Stimulated activated CD8-positive, alpha-beta memory T cell treated with anti-CD3 and anti-CD28 coated beads, Interleukin-7, amount 100 ng/mL, for 1 hour (primary cell): ENCODE measurements at regions not wholly inside any gene's neighbourhood (a gene's known extent, or its start where the extent isn't known, plus 50 kb on each side); places are given as distances from the start of the nearest gene placed in this dataset.

ENCODE experiments used
- DNase-seq, 2 donors: peaks; one replicate each; pipeline ENCODE4 v3.0.0-alpha.2; 2020; ENCODE audit warnings: low read depth in 2 of 2

GRCh38 chr3:150094150-150094933, 123.6 kb upstream of the PFN2 start:
- no peak for DNase-seq

- DNase-seq = no peak
Measured at GRCh38 chr3:150091626-150092025, 120.9 kb upstream of the PFN2 start.

DNA sequence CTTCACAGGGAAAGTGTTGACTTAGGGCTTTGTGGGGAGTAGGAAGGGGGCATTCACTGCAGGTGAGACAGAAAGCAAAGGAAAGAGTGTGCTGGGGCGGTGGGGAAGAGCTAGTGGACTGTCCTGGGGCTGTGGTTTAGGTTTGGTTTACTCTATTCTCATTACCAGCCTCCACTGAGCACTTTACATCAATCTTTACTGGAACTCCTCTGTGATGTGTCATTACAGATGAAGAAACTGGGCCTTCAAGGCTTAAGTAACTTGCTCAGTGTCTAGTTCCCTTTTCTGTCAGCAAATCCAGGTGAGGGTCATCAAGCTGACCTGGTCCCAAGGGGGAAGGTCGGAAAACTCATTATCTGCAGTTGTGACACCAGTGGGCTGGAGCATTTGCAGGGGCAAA, 120.2 kb upstream of the PFN2 start:
- no peak for DNase-seq

DNA sequence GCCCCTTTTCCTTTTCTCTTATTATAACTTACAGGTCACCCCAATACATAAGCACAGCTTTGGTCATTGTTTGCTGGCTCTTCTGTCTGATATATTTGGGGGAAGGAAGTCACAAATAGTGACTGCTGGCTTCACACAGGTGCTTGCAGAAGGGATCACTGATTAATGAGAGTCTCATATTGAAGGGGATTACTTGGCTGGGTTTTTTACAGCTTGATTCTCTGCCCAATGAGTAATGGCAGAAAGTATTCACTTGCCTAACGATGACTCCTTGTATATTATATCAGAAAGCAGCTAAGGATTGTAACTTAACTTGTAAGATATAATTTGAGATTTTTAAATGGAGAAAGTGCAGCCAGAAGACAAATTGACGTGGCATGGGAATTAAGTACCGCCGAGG, 119.3 kb upstream of the PFN2 start:
- DNase-seq = no peak

DNA sequence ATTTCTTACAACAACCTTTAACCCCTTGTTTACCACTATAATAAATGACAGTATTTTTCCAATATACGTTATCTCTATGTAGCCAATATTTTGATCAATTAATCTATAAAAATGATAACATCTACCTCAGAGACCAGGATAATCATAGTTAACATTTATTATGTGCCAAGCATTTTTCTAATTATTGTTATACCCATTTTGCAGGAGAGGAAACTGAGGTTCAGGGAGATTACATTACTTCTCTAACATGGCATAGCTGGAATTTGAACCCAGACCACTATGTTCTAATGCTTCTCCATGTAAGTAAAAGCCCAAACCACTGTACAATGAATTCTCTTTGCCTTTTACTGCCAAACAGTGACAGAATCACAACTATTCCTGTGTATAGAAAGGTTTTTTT, 113.4 kb upstream of the PFN2 start:
- DNase-seq = no peak

DNA sequence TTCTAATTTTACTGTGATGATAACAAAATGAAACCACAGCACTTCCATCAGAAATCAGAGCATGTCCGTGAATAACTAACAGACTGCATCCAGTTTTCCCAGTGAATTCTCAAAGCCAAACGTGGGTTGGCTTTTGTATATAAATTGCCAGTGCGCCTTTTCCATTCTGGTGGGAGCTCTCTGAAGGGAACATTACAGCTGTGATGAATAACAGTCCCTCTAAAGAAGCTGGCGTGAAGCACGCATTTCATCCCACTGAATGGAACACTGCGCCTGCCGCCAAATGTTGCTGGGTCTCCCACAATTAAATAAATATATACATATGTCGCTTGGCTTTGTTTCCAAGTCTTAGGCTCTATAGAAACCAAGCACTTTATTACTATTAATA, 113.0 kb upstream of the PFN2 start:
- no peak for DNase-seq

- no peak for DNase-seq
Measured at GRCh38 chr3:150082898-150083654, 112.4 kb upstream of the PFN2 start.

DNA sequence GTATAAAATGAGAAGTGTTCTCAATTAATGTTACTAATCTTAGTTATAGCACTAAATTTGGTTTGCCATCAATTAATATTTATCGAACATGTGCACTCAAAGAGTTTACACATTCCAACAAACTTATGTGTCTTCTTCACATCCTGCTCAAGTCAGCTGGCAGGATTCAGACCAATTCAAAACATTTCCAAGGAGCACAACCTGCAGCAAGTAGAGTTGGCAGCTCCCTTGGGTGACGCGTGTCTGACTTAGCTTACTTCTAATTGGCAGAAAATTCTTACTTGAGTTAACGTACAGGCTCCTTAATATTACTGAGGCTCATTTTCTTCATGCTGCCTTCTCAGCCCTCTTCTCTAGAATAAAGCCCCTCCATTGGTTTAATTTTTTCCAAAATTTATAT, 110.4 kb upstream of the PFN2 start:
- no peak for DNase-seq

DNA sequence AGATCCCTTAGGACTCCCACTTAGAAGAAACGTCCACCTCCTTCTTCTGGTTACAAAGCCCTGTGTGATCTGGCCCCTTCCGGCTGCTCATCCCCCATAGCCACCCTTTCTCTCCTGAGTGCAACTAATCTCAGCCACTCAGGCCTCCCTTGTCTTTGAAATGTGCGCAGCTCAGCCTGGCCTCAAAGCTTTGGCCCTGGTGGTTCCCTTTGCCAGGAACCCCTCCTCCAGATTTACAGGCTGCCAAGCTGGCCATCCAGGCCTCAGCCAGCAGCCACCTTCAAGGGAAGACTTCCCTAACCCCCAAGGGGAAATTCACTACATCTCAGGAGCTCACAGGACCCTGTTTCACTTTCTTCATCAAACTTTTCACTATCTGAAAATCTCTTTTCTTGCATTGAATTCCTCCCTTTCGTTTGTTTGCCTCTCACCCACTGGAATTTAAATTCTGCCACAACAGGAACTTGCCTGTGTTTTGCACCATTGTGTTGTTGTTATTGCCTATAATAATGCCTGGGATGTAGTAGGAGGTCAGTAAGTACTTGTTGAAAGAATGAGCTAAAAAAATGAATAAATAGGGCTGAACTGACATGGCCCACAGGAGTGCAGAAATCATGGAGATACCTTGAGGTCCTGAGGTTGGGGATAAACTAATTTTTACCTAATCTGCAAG, 109.5 kb upstream of the PFN2 start:
- no peak for DNase-seq

GRCh38 chr3:150079029-150079739, 108.5 kb upstream of the PFN2 start:
- no peak for DNase-seq

DNA sequence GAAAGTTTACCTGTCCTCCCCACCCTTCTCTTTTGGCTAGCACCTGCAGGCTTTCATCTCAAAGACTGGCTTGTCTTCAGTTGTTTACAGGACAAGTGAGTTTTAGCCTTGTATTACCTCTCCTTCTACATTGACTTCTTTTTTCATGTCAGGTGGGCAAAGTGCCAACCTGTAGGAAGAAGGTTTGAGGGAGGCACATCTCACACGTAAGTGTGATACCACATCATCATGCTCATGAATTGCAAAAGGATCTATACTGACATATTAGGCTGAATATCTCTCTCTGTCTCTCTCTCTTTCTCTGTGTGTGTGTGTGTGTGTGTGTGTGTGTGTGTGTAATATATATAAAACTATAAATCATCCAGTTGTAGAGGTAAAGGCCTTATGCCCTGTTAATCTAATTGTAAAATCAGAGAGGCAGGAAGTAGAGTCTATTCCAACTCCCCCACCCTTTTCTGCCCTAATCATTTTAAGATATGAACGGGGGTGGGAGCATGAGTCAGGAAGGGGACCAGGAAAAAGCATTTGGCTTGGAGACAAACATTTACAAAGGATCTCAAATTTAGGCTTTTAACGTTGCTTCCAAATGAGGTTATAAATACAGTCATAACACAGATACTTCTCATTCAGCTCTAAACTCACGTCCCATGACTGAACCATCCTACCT, 107.0 kb upstream of the PFN2 start:
- DNase-seq = no peak

GRCh38 chr3:150077107-150077506, 106.4 kb upstream of the PFN2 start:
- DNase-seq = no peak

DNA sequence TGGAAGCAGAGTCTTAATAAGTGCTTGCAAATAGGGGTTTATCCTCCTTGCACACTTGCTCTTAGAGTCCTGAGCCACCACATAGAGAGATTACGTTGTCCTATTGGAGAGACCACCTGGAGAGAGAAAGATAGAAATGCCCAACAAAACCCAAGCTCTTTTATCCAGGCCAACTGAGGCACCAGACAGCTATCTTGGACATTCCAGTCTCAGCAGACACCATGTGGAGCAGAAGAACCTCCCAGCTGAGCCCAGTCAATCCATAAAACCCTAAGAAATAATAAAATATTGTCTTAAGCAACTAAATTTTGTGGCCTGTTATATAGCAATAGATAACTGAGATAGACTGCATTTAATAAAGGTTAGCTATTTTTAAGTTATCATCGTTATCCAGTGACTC, 105.7 kb upstream of the PFN2 start:
- no peak for DNase-seq

- no peak for DNase-seq
Measured at GRCh38 chr3:150075417-150075865, 104.7 kb upstream of the PFN2 start.

DNA sequence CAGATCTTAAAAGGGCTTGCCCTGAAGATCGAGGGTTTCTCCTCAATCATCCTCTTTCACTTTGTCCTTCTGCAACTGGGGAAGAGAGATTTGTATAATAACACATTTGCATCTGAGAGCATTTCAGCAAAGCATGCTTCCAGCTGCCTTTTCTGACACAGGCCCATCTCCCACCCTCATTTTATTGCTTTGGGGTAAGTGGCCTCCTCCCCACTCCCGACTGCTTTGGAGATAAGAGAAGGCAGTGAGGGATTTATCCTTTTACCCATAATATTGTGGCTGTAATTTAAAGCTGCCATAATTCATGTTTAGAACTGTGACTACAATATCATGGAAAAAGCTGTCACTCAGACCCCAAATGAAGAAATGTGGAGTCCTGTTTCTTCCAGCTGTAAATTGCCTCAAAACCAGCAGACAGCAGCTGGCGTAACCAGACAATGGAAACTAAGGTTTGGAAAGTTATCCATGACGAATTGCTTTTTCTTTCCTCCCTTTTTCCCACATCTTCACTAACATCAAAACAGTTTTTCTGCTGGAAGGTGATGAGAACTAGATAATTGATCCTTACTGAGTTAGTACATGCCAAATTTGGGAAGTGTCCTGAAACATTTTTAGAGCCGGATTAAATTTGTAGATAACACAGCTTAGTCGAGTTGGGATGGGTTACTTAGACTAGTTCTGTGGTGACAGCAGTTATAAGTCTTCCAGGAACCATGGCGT, 104.2 kb upstream of the PFN2 start:
- no peak for DNase-seq

GRCh38 chr3:150074277-150074676, 103.6 kb upstream of the PFN2 start:
- DNase-seq = no peak

DNA sequence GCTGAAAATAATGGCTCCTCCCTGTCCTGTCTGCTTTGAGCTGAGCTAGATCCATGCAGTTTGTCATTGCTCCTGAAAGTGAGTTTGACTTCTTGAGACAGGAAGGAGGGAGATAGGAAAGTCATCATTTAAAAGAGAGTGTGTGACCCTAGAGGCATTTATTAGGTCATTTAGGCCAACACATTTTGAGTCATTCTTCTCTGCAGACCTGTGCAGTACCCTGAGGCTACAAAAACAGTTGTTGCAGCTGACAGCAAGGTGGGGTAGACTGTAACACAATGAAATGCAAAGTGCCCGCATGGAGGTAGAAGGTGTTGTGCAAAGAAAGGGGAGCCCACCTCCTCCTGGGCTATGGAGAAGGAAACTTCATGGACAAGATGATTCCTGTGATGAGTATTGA, 102.8 kb upstream of the PFN2 start:
- no peak for DNase-seq

- DNase-seq = no peak
Measured at GRCh38 chr3:150073031-150073430, 102.3 kb upstream of the PFN2 start.

- DNase-seq = no peak
Measured at GRCh38 chr3:150072576-150072975, 101.9 kb upstream of the PFN2 start.

- DNase-seq = no peak
Measured at GRCh38 chr3:150070271-150070670, 99.6 kb upstream of the PFN2 start.

GRCh38 chr3:150069633-150070032, 98.9 kb upstream of the PFN2 start:
- DNase-seq = no peak
